IMR-90 (cell line): ENCODE measurements at regions not wholly inside any gene's neighbourhood (a gene's known extent, or its start where the extent isn't known, plus 50 kb on each side); places are given as distances from the start of the nearest gene placed in this dataset.

Source experiments
- ATAC-seq: fragments of 200-7000 bp; cut with Tn5 transposase; 2 replicates; pipeline ENCODE4 v1.9.1; 2020; ENCODE audit warnings: low read depth, mild to moderate bottlenecking, moderate library complexity
- BruUV-seq: library from RNA; stranded (reverse); fragments of 400-500 nt; replicated peaks from 2 replicates; lab custom pipeline; 2021; lab: Mats Ljungman, UMichigan
- CTCF ChIA-PET: fragments of 300-600 bp; formaldehyde crosslinking; extraction: SDS; loops from one replicate; lab custom pipeline; 2021; ENCODE audit warnings: antibody characterized with exemption; lab: Yijun Ruan, JAX
- POLR2A ChIA-PET: fragments of 300-600 bp; sonication (Branson Sonifier 250); formaldehyde crosslinking; loops from one replicate; lab custom pipeline; 2022; ENCODE audit warnings: antibody characterized with exemption; ENCODE audit not compliant: unreplicated experiment; lab: Charles Lee
- DNase-seq: peaks from one replicate; pipeline ENCODE4 v3.0.0; 2013
- H2AFZ ChIP-seq: replicated peaks from 2 replicates; pipeline ENCODE3; 2013; ENCODE audit warnings: low read length, mild to moderate bottlenecking; ENCODE audit not compliant: poor library complexity
- H2AK5ac ChIP-seq: 2 replicates; pipeline ENCODE4 v1.6.1; 2013; ENCODE audit warnings: low read depth, low read length, inconsistent platforms
- H2AK9ac ChIP-seq: replicated peaks from 2 replicates; pipeline ENCODE3; 2013; ENCODE audit warnings: mild to moderate bottlenecking, low read depth, low read length, moderate library complexity; ENCODE audit not compliant: poor library complexity
- H2BK120ac ChIP-seq: 2 replicates; pipeline ENCODE4 v1.6.1; 2013; ENCODE audit warnings: low read depth, low read length, inconsistent platforms
- H2BK15ac ChIP-seq: 3 replicates; pipeline ENCODE4 v1.6.1; 2013; ENCODE audit warnings: low read depth, low read length, inconsistent platforms
- H2BK20ac ChIP-seq: 2 replicates; pipeline ENCODE4 v1.6.1; 2013; ENCODE audit warnings: low read depth, mild to moderate bottlenecking, inconsistent platforms, low read length, moderate library complexity
- H2BK5ac ChIP-seq: 2 replicates; pipeline ENCODE4 v1.6.1; 2013; ENCODE audit warnings: mild to moderate bottlenecking, low read depth, low read length, inconsistent platforms; ENCODE audit not compliant: poor library complexity, severe bottlenecking
- H3K14ac ChIP-seq: replicated peaks from 2 replicates; pipeline ENCODE4 v1.6.1; 2013; ENCODE audit warnings: low read depth, low read length, inconsistent platforms
- H3K18ac ChIP-seq: 2 replicates; pipeline ENCODE4 v1.6.1; 2013; ENCODE audit warnings: low read depth, low read length, control low read depth
- H3K23ac ChIP-seq: 2 replicates; pipeline ENCODE4 v1.6.1; 2013; ENCODE audit warnings: low read depth, low read length, inconsistent platforms
- H3K27ac ChIP-seq: 2 replicates; pipeline ENCODE4 v1.5.1; 2013; ENCODE audit warnings: mild to moderate bottlenecking, control low read depth, low read length; ENCODE audit not compliant: insufficient read depth
- H3K27me3 ChIP-seq: 2 replicates; pipeline ENCODE4 v1.6.1; 2013; ENCODE audit warnings: low read length; ENCODE audit not compliant: control insufficient read depth, insufficient read depth
- H3K36me3 ChIP-seq: 2 replicates; pipeline ENCODE4 v1.6.1; 2013; ENCODE audit warnings: low read length, mixed read lengths; ENCODE audit not compliant: control insufficient read depth, insufficient read depth
- H3K4ac ChIP-seq: 2 replicates; pipeline ENCODE4 v1.6.1; 2013; ENCODE audit warnings: low read depth, low read length, inconsistent platforms
- H3K4me1 ChIP-seq: 2 replicates; pipeline ENCODE4 v1.6.1; 2013; ENCODE audit warnings: low read length, mixed read lengths; ENCODE audit not compliant: control insufficient read depth, insufficient read depth
- H3K4me2 ChIP-seq: 2 replicates; pipeline ENCODE4 v1.6.1; 2013; ENCODE audit warnings: low read depth, mild to moderate bottlenecking, control low read depth, low read length, moderate library complexity
- H3K4me3 ChIP-seq: 2 replicates; pipeline ENCODE4 v1.5.1; 2013; ENCODE audit warnings: low read depth, mild to moderate bottlenecking, control low read depth, low read length, moderate library complexity; ENCODE audit not compliant: insufficient read depth
- H3K56ac ChIP-seq: 2 replicates; pipeline ENCODE4 v1.6.1; 2013; ENCODE audit warnings: low read length, inconsistent platforms; ENCODE audit not compliant: insufficient read depth; ENCODE audit errors: extremely low read depth
- H3K79me1 ChIP-seq, 2 experiments: 2 replicates each; pipeline ENCODE4 v1.6.1; 2013; ENCODE audit warnings: low read length in 2 of 2, inconsistent platforms in 1 of 2, low read depth in 1 of 2
- H3K9ac ChIP-seq: 2 replicates; pipeline ENCODE4 v1.6.1; 2013; ENCODE audit warnings: low read depth, low read length, control low read depth
- H3K9me1 ChIP-seq: 2 replicates; pipeline ENCODE4 v1.6.1; 2013; ENCODE audit warnings: low read length, inconsistent platforms; ENCODE audit not compliant: insufficient read depth
- H3K9me3 ChIP-seq: 2 replicates; pipeline ENCODE4 v1.6.1; 2013; ENCODE audit warnings: low read length; ENCODE audit not compliant: control insufficient read depth, insufficient read depth
- H4K20me1 ChIP-seq: 2 replicates; pipeline ENCODE4 v1.6.1; 2013; ENCODE audit warnings: low read length, inconsistent platforms; ENCODE audit not compliant: insufficient read depth
- H4K5ac ChIP-seq: 2 replicates; pipeline ENCODE4 v1.6.1; 2013; ENCODE audit warnings: mild to moderate bottlenecking, low read depth, low read length, control low read depth
- H4K8ac ChIP-seq, 2 experiments: 2 replicates each; pipeline ENCODE4 v1.6.1; 2013; ENCODE audit warnings: low read depth in 2 of 2, low read length in 2 of 2, control low read depth in 1 of 2, inconsistent platforms in 1 of 2
- H4K91ac ChIP-seq: 2 replicates; pipeline ENCODE4 v1.6.1; 2013; ENCODE audit warnings: low read depth, low read length, inconsistent platforms; ENCODE audit not compliant: insufficient read depth
- BHLHE40 ChIP-seq: fragments of 150-350 bp; IDR thresholded peaks from 2 replicates; pipeline ENCODE4 v1.6.1; 2016; ENCODE audit warnings: mild to moderate bottlenecking, low read depth, low read length
- CHD1 ChIP-seq: IDR thresholded peaks from 2 replicates; pipeline ENCODE4 v1.6.1; 2012; ENCODE audit warnings: low read depth, low read length, improper control_type of control experiment
- CTCF ChIP-seq: conservative IDR thresholded peaks from 2 replicates; pipeline ENCODE4 v1.5.1; 2012; ENCODE audit warnings: mild to moderate bottlenecking, low read depth, low read length, improper control_type of control experiment
- FOS ChIP-seq: fragments of 150-350 bp; IDR thresholded peaks from 2 replicates; pipeline ENCODE4 v1.6.1; 2016; ENCODE audit warnings: low read depth, low read length
- MAFK ChIP-seq: IDR thresholded peaks from 2 replicates; pipeline ENCODE4 v1.6.1; 2012; ENCODE audit warnings: low read depth, low read length, improper control_type of control experiment
- NFE2L2 ChIP-seq: fragments of 150-350 bp; IDR thresholded peaks from 2 replicates; pipeline ENCODE4 v1.6.1; 2016; ENCODE audit warnings: low read depth, mild to moderate bottlenecking, low read length
- RAD21 ChIP-seq: IDR thresholded peaks from 2 replicates; pipeline ENCODE4 v1.6.1; 2012; ENCODE audit warnings: low read length, improper control_type of control experiment
- RCOR1 ChIP-seq: IDR thresholded peaks from 2 replicates; pipeline ENCODE4 v1.6.1; 2012; ENCODE audit warnings: mild to moderate bottlenecking, low read length, improper control_type of control experiment; ENCODE audit not compliant: insufficient replicate concordance
- WGBS, 2 experiments: methylation state at CpG; one replicate each; pipeline versions ENCODE4 v1.1.5 to v1.1.7; 2013; ENCODE audit warnings: missing lambda C conversion rate in 2 of 2; ENCODE audit not compliant: insufficient read length in 1 of 2; ENCODE audit errors: extremely low coverage in 2 of 2; 5-methylcytosine and 5-hydroxymethylcytosine counted together
- dilution Hi-C: fragments of 300-500 bp; cut with HindIII; formaldehyde crosslinking; loops from one replicate; pipeline ENCODE4 v1.14.3; 2018; ENCODE audit warnings: low sequenced_read_pairs; ENCODE audit not compliant: unreplicated experiment
- in situ Hi-C: fragments of 300-500 bp; cut with MboI; formaldehyde crosslinking; loops from 3 replicates; pipeline ENCODE4 v1.14.3; 2019; ENCODE audit warnings: low sequenced_read_pairs, inconsistent platforms, mixed read lengths
- intact Hi-C: fragments of 100-400 bp; cut with micrococcal nuclease; formaldehyde crosslinking; loops from 2 replicates; pipeline ENCODE4 v1.10.0; 2022

DNA sequence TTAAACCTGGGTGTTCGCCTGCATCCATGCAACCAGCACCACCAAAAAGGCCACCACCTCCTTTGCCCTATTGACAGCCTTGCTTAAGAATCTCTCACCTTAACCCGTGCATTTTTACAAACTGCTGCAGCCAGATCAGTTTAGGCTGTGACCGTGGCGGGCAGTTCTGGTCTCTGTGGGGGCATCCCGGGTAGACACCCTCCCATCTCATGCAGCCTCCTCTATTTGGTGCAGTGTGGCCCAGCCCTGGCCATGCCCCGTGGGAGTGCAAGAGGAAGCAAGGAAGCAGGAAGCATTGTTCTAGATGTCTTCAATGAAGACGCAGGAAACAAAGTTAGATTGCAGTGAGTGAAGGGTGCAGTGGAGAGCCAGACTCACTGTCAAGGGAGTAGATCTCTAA, 108.8 kb upstream of the MVB12B start:
- Histone ChIP-seq H4K8ac (no peak overlapping the region), H2AK9ac (no peak overlapping the region), H3K56ac (no peak overlapping the region), H3K27ac (no peak overlapping the region), H3K18ac (no peak overlapping the region), H3K9me1 (no peaks in the 10 kb centered on the region), H3K23ac (no peak overlapping the region), H2BK120ac (no peak overlapping the region), H2BK20ac (no peak overlapping the region), H3K14ac (no peak overlapping the region), H3K79me1 (no peaks in the 10 kb centered on the region), H2BK5ac (no peak overlapping the region), H3K4me2 (no peak overlapping the region), H3K36me3 (no peaks in the 10 kb centered on the region), H3K9ac (no peak overlapping the region), H4K91ac (no peak overlapping the region), H2AFZ (no peak overlapping the region), H3K9me3 (peaks cover 18% of the 10 kb centered on the region), H2BK15ac (no peak overlapping the region), H3K4me3 (no peak overlapping the region), H4K20me1 (no peaks in the 10 kb centered on the region), H3K27me3 (peaks cover 45% of the 10 kb centered on the region), H3K4me1 (no peaks in the 10 kb centered on the region), H2AK5ac (no peak overlapping the region), H3K4ac (no peak overlapping the region), H4K5ac (no peak overlapping the region)
- no peak for TF ChIP-seq NFE2L2
- TF ChIP-seq BHLHE40, result no peak
- no peak for TF ChIP-seq RCOR1
- no peak for TF ChIP-seq RAD21
- TF ChIP-seq CTCF, result no peak
- no peak for TF ChIP-seq MAFK
- no peak for TF ChIP-seq FOS
- no peak for TF ChIP-seq CHD1
- POLR2A ChIA-PET, result no interaction called here
- ATAC-seq (no peak), DNase-seq (no peak)
- dilution Hi-C loops (no loop called here), intact Hi-C loops (no loop called here), in situ Hi-C loops (no loop called here)
- no TSS peak for BruUV-seq
- 86% methylated on average over 1 of the region's 7 CpGs; no CpG with 5 or more reads in 1 of the 2 experiments for WGBS, 2 experiments
- CTCF ChIA-PET, result interaction anchor here (0.5 kb wide), 1 partner anchor 96 kb away, joined by 3 read pairs; no protein-coding TSS in a partner anchor
